Activated CD4-positive, alpha-beta T cell treated with anti-CD3 and anti-CD28 coated beads, Interleukin-2, amount 50 U/mL, for 1 hour (primary cell): ENCODE measurements at regions not wholly inside any gene's neighbourhood (a gene's known extent, or its start where the extent isn't known, plus 50 kb on each side); places are given as distances from the start of the nearest gene placed in this dataset.

Experiments used
- DNase-seq: peaks from one replicate; pipeline ENCODE4 v3.0.0-alpha.2; 2020

DNA sequence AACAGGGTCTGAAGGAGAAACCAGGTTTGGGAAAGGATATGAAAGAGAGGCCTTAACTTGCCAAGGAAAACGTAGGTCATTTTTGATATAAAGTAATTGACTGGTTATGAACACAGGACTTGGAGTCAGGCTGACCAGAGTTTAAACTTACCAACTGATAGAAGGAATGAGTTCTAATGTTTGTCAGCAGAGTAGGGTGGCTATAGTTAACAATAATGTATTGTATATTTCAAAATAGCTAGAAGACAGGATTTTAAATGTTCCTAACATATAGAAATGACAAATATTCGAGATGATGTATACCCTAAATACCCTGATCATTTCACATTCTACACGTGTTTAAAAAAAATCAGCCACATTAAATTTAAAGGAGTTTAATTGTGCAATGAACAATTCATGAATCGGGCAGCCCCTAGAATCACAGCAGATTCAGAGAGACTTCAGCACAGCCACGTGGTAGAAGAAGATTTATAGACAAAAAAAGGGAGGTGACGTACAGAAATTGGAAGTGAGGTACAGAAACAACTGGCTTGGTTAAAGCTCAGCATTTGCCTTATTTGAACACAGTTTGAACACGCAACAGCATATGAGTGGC, 52.5 kb upstream of the PLEKHG7 start:
- DNase-seq = no peak

DNA sequence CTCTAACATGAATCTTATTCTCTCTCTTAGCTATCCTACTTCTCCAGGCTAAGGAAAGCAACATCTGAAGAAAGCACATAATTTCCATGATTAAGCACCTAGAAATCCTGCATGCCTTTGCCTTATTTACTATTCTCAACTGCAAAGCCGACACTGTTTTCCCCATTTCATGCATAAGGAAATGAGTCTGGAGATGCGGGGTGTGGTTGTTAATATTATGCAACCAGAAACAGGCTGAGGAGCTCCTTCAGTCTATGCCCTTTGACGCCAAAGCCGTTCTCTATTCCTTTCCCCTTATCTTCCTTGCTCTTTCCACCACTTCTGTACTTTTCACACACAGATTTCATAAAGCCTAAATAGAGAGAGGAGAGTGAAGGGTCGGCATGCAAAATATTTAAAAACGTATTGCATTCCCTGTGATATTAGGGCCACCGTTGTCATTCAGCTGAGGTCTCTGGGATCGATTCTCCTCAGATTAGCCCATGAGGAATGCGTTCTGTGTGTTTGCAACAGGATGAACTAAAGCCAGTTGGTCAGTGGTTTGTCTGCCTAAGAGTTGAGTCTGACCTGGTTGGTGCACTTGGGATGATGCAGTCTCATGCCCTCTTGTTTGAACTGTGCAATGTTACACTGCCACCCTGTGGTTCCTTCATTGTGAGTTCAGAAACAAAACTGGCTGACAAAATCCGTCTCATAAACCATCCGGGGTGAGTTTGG, 53.1 kb upstream of the PLEKHG7 start:
- DNase-seq = peak; percentile 50

DNA sequence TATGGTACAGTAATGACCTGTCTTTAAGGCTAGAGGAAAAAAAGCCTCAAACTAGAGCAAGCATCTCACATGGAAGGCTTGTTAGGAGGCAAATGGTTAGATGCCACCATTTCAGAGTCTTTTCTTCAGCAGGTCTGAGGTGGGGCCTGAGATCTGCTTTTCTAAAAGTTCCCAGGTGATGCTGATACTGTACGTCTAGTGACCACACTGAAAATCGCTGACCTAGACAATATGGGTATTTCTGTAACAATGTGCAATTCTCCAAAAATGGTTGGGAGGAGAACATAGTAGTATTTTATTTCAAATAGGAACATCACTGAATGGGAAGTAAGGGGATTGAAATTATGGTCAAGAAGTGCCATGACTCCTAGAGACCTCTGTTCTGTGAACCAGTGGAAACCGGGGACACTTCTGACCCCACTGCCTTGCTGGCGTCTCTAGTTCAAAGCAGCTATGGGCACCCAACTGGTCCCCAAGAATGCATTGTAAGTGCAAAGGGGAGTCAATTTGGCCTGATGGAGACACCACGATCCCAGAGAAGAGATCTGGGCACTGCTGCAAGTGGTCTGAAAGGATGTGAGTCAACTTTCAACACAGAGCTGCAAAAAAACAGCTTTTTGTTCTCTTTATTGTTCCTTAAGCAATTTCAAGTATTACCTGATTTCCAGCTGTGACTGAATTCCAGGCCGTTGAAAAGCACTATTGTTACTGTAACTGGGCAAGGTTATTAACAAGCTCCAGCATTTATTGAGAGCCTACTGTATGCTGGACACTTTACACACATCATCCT, 54.4 kb upstream of the PLEKHG7 start:
- no peak for DNase-seq

DNA sequence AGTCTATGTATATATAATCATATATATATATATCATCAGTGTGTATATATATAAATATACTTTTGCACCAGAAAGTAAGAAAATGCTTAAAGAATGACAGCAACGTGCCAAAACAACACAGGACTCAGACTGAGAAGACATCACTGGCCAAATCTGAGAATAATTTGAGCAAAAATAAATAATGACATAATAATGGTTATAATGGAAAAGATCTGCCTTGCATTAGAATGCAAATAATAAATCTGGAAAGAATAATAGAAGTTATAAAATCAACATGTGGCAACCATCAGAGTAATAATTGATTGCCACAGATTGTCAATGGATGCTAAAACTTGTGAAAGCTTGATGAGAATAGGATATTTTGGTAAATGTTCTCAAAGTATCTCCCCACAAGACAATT, 61.5 kb upstream of the PLEKHG7 start:
- DNase-seq = no peak

DNA sequence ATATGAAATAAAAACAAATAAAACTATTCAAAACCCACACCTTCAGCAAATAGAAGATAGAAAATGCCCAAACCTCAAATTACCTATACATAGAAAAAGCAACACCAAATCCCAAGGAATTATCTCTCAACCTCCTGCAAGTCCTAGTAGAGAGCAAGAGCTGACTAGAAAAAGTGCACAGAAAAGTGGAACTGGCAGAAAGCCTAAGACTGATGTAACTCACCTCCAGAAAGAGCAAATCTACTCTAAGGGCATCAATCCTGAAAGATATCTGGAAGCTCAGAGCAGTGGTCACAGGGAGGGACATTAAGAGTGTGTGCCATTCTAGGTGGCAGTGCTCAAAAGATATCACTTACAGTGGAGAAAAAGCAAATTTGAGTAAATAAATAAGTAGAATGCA, 62.1 kb upstream of the PLEKHG7 start:
- no peak for DNase-seq

DNA sequence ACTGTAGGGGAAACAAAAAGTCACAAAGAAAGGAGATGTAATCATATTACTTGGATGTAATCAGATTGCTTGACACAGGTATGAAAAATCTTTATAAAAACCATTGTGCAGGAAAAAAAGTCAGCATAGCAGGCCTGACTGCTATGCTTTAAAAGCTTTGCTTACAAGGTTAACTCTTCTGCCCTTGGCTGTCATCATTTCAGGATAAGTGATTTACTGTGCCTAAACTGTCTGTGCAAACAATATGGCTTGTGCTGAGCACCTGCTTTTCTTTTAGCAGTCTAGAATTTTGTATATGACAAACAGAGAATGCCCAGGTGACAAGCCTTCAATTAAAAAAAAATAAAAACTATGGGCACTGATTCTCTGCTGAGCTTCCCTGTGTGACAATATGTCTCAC, 63.8 kb upstream of the PLEKHG7 start:
- no peak for DNase-seq

DNA sequence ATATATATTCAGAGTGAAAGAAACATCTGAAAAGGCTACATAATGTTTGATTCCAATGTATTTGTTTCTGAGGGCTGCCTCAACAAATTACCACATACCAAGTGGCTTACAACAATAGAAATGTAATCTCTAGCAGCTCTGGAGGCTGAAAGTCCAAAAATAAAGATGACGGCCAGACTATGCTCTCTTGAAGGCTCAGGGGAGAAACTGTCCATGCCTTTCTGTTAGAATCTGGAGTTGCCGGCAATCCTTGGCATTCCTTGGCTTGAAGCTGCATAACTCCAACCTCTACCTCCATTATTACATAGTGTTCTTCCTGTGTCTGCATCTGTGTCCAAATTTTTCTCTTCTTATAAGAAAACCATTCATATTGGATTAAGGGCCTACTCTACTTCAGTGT, 68.1 kb upstream of the PLEKHG7 start:
- DNase-seq = no peak

DNA sequence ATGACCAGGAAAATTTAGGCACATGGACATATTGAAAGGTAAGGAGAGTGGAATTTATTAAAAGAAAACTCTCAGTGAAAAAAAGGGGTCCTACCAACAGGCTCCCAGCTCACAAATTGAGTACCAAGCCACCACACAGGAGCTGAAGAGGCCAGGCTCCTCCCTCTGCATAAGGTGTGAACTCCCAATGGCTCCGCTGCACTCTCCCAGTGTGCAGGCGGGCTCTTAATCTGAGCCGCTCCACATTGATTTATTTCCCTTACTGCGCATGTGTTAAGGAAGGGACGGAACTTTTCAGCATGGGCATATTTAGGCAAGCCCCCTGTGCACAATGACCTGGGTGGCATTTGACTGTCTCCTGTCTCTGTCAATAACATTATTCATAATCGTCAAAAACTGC, 68.6 kb upstream of the PLEKHG7 start:
- DNase-seq = no peak

DNA sequence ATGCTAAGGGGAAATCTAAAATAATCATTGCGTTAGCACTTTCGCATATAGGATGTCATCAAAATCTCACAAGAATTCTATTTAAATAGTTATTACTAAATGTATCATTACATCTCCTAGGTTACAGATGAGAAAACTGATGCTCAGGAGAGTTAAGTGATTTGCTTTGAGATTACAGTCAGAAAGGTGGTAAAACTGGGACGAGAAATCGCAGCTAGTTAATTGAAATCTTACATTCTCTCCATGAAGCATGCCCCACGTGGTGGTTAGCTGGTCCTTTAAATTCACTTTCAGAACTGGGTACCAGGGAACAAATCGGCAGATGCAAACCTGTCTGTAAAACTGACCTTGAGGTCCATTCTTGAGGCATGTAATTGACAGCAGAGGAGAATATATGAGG, 71.8 kb upstream of the PLEKHG7 start:
- no peak for DNase-seq

DNA sequence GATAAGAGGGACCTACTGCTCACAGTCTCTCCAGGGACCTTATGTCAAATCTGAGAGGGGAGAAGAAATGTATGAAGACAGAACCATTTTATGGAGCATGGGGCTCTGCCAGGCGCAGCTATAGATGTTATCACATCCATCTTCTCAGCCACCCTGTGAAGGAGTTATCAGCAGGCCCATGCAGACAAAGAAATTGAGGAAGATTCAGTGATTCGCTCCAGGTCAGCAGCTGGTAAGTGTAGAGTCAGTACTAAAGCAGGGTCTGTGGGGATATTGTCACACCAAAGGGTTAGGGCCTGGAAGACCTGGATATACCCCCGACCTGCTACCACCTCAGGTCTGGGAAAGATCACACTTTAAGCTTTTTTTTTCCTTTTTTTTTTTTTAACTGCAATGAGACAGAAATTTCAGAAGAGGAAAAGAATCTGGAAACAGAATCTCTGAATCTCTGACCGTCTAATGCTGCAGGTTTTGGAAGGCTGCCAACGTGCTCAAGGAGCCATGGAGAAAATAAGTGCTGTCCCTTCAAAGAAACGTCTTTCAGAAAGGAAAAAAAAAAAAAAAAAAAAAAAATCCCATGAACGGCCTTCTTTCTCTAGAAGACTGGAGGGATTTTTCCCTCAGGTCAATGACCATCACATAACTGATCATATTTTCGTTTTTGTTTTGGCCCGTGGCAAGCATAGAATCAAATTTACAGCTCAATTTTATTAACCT, 73.3 kb upstream of the PLEKHG7 start:
- DNase-seq = no peak

DNA sequence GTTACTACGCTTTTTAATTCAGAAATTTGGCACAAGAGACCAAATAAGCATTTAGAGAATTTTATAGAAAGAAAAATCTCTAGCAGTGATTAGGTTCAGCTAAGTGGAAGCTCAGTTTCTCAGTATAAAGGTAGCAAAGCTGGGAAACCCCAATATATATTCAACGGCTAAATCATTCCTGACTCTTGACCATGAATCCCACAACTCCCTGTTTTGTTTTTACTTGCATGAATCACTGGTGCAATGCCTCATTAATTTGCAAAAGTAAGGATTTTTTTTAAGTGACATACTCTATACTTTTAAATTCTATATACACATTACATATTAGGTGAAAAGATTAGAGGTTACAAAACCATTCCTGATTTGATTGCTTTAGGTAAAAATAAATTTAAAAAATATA, 74.3 kb upstream of the PLEKHG7 start:
- DNase-seq = no peak

DNA sequence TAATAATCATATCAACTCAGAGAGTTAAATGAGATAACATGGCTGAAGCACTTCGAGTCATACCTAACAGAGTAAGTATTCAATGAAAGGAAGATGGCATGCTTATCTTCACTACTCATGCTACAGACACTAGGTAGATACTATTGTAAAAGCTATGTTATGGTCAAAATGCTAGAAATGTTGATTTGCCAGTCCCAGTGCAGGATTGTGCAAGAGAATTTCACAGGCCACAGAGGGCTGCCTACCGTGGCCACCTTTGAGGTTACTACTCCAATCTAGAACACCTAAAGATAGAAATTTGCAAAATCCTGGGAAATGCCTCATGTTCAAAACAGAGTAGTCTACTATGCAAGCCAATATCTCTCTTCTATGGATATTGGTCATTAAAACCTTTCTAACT, 75.3 kb upstream of the PLEKHG7 start:
- no peak for DNase-seq

DNA sequence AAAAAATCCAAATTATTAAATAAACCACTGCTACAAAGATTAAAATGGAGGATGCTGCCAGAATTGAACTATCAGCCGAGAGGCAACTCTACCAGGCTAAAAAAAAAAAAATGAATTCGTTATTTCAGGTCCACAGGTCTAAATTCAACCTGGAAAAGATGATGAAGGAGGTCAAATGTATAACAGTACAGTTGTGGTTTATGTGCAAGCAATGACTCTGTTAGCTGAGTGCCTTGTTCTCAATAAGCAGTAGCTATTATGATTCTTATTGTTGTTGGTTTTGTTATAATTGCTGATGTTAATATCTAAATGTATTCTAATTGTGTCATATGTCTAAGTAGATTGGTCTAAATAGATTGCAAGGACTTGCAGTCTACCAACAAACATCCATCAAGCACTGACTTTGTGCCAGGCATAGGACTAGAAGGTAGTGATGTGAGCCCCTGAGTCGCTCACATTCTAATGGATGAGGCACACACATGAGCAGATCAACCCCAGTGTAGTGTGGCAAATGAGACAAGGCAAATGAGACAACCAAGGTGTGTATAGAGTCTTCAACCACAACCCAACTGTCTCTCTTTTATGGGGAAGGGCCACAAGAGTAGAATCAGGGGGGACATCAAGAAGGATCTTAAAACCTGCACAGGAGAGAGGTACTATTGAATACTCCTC, 77.0 kb upstream of the PLEKHG7 start:
- DNase-seq = no peak

DNA sequence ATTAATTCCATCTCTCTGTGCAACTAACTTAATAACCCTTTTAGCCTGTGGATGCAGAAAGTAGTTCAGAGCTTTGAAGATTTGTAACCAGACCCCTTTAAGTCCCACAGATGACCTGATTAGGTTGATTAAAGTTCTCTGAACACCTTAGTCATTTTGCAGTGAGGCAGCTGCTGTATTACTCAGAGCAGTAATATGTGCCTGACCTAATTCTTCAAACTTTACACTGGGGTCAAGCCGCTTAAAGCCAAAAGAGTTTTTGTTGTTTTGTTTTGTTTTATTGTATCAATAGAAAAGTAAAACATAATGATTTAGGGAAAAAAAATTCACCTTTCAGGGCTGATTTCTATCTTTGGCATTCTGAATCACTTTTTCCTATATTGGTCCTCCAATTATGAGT, 78.6 kb upstream of the PLEKHG7 start:
- DNase-seq = no peak

DNA sequence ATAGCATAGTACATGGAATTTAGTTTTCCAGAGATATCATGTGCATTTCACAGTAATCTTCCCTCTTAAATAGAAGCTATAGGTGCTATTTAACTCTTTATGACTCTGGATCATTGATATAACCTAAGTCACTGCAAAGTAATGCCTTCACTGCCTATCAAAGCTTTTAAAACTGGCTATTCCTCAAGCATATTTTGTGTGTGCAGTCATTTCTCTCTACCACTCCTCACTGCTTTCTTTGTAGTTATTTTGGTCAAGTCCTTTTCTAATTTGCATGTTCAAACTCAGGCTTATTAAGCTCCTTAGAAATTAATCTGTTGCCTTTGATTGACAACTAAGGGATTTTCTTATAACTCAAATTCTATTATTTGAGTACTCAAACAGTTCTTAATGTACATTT, 79.4 kb upstream of the PLEKHG7 start:
- DNase-seq = no peak

DNA sequence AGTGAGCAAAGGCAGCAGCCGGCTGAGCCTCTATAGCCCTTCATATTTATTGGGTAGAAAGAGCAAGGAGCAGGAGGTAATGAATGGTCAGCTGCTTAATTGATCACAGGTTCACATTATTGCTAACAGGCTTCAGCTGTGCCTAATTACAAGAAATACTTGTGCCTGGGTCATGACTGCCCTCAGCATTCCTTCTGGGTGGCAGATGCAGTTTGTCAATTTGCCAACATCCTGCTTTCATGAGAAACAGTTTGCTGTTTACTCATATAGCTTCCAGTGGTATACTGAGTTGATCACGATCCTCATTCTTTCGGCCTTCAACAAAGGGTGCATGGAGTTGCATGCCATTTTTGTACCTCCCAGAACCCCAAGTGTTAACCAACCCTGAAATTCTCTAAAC, 81.0 kb upstream of the PLEKHG7 start:
- DNase-seq = no peak

DNA sequence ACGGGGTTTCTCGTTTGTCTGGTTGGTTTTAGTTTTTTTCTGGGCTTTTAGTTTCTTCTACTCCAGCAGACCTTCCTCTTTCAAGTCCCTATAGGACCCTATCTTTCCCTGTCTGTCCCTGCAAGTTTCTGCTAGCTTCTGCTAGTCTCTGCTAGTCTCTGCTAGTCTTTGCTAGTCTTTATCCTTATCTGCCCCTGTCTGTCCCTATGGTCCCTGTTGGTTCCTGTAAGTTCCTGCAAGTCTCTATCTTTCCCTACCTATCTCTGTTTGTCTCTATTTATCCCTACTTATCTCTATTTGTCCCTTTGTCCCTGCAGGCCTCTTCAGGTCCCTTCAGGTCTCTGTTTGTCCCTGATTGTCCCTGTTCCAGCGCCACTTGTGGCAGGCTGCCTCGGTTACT, 81.5 kb upstream of the PLEKHG7 start:
- no peak for DNase-seq

DNA sequence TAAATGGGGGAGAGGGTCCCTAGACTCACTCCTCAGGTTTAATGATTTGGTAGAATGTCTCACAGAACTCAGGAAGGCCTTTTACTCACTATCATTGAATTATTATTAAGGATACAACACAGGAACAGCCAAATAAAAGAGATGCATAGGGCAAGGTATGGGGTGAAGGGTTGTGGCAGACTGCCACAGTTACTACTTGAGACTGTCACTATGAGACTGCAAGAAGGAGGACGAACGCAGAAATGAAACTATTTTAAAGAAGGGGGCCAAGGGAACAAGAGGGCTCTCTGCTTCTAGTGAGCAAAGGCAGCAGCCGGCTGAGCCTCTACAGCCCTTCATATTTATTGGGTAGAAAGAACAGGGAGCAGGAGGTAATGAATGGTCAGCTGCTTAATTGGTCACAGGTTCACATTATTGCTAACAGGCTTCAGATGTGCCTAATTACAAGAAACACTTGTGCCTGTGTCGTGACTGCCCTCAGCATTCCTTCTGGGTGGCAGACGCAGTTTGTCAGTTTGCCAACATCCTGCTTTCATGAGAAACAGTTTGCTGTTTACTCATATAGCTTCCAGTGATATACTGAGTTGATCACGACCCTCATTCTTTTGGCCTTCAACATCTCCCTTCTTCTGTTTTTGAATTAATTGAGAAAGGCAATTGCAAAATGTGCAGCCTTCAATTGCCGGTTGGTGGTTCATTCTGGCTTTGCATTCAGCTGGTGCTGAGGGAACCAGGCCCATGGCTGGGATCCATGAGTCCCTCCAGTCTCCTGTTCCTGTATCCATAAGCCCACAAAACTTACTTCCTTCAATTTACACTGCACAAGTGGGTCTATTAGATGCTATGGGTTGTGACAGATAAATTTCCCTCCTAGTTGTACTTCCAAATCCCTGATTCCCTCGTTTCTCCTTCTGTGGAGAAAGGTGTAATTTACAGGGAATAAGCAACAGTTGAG, 82.8 kb upstream of the PLEKHG7 start:
- no peak for DNase-seq

DNA sequence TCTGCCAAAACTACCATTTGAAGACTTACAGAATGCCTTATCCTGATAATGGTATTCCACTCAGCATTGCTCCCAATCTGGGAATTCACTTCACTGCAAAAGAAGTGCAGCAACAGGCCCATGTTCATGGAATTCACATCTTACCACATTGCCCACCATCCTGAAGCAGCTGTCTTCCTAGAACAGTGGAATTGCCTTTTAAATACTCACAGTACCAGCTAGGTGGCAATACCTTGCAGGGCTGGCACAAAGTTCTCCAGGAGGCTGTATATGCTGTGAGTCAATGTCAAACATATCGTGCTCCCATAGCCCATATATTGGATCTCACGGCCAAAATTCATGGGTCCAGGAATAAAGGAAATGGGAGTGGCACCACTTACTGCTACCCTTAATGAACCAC, 83.8 kb upstream of the PLEKHG7 start:
- no peak for DNase-seq

DNA sequence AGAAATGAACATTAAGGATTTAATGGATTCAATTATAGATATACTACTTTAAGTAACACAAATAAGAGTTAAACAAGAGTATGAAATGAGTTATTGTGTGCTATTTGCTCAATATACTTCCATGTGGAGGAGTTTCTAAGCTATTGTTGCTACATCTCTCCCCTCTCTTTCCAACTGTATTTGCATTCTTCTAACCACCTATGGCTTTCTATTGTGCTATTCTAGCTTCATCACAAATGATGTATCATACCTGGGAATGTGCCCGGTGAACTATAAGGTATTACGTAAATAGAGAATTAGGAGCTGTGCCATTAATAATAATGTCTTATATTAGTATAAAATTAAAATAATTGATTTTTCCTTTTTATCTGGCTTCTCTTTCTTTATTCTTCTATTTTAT, 87.1 kb upstream of the PLEKHG7 start:
- DNase-seq = no peak

DNA sequence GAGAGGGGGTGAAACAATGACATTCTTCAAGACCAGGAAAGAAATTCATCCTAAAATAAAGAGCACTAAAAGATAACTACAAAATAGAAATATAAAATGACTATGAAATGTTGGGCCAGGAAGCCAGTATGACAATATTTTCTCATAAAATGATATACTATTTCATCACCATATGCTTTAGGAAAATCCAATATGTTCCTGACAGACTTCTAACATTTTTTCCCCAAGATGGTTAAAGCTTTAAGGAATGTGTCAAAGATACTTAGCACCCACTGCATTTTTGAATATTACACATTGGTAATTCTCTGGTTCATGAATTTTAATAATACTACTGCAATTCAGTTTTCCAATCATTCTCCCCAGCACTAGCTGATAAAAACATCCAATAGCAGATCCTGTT, 87.7 kb upstream of the PLEKHG7 start:
- no peak for DNase-seq

DNA sequence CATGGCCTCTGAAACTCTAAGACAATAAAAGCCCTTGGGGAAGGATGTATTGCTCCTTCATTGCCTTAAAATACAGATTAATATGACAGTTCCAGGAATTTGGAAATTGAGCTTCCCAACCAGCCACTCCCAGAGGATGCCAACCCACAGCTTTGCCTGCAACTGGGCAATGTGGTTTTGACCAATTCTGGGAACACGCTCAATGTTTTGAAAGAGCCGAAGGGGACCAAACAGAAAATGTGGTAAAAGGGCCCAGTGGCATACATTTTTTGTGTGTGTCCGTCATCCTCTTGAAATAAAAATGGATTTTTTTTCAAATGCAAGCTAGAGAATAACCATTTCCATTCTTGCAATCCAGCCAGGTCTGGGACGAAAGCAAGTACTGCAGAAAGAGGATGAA, 88.3 kb upstream of the PLEKHG7 start:
- DNase-seq = no peak
